Ishikawa (cell line): ENCODE measurements at regions not wholly inside any gene's neighbourhood (a gene's known extent, or its start where the extent isn't known, plus 50 kb on each side); places are given as distances from the start of the nearest gene placed in this dataset.

Experiments used
- EGR1 ChIP-seq: IDR thresholded peaks from 2 replicates; pipeline ENCODE4 v1.6.1; 2012
- EP300 ChIP-seq: IDR thresholded peaks from 2 replicates; pipeline ENCODE4 v1.6.1; 2012; ENCODE audit warnings: borderline replicate concordance
- TAF1 ChIP-seq: IDR thresholded peaks from 2 replicates; pipeline ENCODE4 v1.6.1; 2012; ENCODE audit warnings: low read depth, mild to moderate bottlenecking
- TEAD4 ChIP-seq: IDR thresholded peaks from 2 replicates; pipeline ENCODE4 v1.6.1; 2012

- no peak for TF ChIP-seq EP300
- no peak for TF ChIP-seq TEAD4
- TF ChIP-seq EGR1 = no peak
- no peak for TF ChIP-seq TAF1
Measured at GRCh38 chr4:23038626-23039491, 346.1 kb downstream of the GBA3 start.
